Astrocyte of the spinal cord (primary cell): ENCODE measurements at regions not wholly inside any gene's neighbourhood (a gene's known extent, or its start where the extent isn't known, plus 50 kb on each side); places are given as distances from the start of the nearest gene placed in this dataset.

Source experiments
- DNase-seq: peaks from one replicate; pipeline ENCODE4 v3.0.0; 2011; ENCODE audit warnings: low read depth, low spot score
- H3K4me3 ChIP-seq: 2 replicates; pipeline ENCODE4 v1.5.1; 2011; ENCODE audit warnings: low read depth, mild to moderate bottlenecking, low read length, moderate library complexity
- in situ Hi-C: cut with HindIII; loops from 2 replicates; pipeline ENCODE4 v1.10.0; 2017; ENCODE audit warnings: low sequenced_read_pairs
- TF ChIP-seq, protein P1 (sequence below): IDR thresholded peaks from 2 replicates; pipeline ENCODE4 v1.5.1; 2012; ENCODE audit warnings: low read depth, mild to moderate bottlenecking, low read length, inconsistent platforms

- peak; percentile 17 for DNase-seq
- in situ Hi-C loops = no loop called here
- TF ChIP-seq, protein P1, sequence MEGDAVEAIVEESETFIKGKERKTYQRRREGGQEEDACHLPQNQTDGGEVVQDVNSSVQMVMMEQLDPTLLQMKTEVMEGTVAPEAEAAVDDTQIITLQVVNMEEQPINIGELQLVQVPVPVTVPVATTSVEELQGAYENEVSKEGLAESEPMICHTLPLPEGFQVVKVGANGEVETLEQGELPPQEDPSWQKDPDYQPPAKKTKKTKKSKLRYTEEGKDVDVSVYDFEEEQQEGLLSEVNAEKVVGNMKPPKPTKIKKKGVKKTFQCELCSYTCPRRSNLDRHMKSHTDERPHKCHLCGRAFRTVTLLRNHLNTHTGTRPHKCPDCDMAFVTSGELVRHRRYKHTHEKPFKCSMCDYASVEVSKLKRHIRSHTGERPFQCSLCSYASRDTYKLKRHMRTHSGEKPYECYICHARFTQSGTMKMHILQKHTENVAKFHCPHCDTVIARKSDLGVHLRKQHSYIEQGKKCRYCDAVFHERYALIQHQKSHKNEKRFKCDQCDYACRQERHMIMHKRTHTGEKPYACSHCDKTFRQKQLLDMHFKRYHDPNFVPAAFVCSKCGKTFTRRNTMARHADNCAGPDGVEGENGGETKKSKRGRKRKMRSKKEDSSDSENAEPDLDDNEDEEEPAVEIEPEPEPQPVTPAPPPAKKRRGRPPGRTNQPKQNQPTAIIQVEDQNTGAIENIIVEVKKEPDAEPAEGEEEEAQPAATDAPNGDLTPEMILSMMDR = no peak
These were observed 407.5 kb upstream of the MGAT4C start for GRCh38 chr12:86663716-86664115.

DNA sequence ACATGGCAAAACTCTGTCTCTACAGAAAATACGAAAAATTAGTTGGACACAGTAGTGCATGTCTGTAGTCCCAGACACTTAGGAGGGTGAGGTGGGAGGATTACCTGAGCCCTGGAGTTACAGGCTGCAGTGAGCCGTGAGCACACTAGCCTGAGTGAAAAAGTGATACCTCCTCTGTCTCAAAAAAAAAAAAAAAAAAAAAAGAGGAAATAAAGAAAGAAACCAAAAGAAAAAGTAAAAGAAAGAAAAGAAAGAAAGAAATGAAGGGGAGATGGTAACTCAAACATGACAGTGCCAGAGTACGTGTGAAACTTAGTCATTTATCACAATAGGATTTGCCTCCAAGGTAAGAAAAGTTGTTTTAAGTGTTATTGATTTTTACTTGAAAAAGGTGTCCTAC, 407.0 kb upstream of the MGAT4C start:
- in situ Hi-C loops = no loop called here
- TF ChIP-seq, protein P1 = no peak
- no peak overlapping the region for H3K4me3 ChIP-seq
- no peak for DNase-seq

More at GRCh38 chr12:86663716-86664115, 407.5 kb upstream of the MGAT4C start:
- no peak overlapping the region for H3K4me3 ChIP-seq

- no peak for DNase-seq
- in situ Hi-C loops = no loop called here
- TF ChIP-seq, protein P1 = no peak
- no peak overlapping the region for H3K4me3 ChIP-seq
These were observed 406.3 kb upstream of the MGAT4C start for GRCh38 chr12:86662464-86662863.

GRCh38 chr12:86660488-86661147, 404.4 kb upstream of the MGAT4C start:
- in situ Hi-C loops = no loop called here
- DNase-seq = peak; percentile 47
- no peak overlapping the region for H3K4me3 ChIP-seq
- TF ChIP-seq, protein P1 = no peak

DNA sequence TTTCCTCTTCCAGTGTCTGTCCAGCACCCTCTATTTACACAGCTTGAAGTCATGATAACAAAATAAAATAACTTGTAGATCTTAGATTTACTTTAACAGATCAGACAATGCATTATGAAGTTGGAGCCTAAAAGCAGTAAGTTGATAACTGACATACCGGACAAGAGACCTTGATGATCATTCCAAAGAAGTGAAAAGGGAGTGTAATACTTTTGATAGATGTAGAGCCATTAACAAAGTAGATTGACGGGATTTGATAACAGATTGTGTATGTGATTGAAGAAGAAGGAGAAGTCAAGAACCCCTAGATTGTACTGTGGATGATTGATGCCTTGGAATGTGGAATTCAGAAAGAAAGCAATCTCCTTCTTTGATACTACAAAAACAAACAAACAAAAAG, 403.8 kb upstream of the MGAT4C start:
- TF ChIP-seq, protein P1 = no peak
- in situ Hi-C loops = no loop called here
- no peak overlapping the region for H3K4me3 ChIP-seq
- DNase-seq = no peak

GRCh38 chr12:86658303-86658702, 402.1 kb upstream of the MGAT4C start:
- DNase-seq = no peak
- H3K4me3 ChIP-seq = no peak overlapping the region
- in situ Hi-C loops = no loop called here
- TF ChIP-seq, protein P1 = no peak
